GM21717 (cell line): ENCODE measurements at regions not wholly inside any gene's neighbourhood (a gene's known extent, or its start where the extent isn't known, plus 50 kb on each side); places are given as distances from the start of the nearest gene placed in this dataset.

Experiments
- ATAC-seq: cut with Tn5 transposase; IDR thresholded peaks from one replicate; pipeline ENCODE4 v1.9.1; 2021; ENCODE audit warnings: mild to moderate bottlenecking, moderate library complexity; ENCODE audit not compliant: unreplicated experiment

DNA sequence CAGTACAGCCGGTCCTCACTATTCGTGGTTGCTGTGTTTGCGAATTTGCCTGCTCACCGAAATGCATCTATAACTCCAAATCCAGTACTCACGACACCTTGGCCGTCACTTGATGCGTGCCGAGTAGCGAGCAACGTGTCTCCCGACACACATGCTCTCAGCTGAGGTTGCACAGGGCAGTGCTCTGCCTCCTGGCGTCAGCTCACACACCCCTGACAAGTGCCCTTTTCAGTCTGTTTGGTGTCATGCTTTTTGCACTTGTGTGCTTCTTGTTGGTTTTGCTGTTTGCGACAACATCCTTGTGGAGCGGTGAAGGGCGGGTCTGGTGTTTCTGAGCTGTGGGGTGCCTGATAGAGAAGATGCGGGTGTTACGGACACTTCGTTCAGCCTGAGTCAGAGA is 110.4 kb upstream of the RFLNA start:
- no peak for ATAC-seq

DNA sequence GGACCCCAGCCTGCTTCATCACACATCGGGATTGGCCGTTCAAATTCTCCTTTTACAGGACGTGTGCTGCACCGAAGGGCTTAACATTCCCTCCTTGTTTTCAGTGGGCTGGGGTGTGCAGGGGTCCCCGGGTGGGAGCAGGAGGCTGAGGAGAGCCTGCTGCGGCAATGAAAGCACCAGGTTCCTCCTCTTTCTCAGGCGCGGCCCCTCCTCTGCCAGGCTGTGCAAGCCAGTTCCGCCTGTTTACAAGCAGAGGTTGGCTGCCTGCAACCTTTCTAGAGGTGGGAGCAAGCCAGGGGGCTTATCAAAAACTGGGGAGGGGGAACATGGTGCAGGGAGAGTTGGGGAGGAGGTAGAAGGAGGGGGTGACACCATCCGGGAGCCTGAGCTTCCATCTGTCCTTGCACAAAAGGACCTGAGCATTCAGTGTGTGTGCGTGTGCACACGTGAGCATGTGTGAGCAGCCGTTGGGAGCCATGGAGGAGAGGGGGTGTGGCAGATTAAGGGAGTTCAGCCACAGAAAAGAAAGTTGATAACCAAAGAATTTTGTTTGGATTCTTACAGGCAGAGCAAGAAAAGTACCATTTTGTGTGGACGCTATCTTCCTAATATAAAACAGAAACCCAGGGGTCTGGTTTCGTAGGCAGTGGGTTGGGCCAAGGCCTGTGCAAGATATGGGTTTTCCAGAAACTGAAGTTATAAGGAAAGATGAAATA is 108.8 kb upstream of the RFLNA start:
- ATAC-seq, result no peak

DNA sequence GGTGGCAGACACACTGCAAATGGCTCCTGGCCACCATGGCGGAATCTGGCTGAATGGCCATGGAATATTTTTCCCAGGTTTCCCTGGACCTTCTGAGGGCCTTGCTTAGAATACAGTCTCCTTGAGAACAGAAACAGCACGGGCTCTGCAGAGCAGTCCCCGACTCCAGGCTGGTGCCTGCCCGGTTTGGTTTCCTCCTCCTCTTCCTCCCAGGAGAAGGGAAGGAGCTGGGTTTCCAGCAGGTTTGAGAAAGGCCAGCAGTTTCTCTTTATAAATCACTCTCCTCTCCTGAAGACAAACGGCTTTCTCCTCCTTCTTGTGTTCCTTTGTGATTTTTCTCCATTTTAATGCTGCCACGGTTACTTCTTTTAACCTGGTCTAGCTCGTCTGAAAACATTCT is 106.8 kb upstream of the RFLNA start:
- no peak for ATAC-seq

DNA sequence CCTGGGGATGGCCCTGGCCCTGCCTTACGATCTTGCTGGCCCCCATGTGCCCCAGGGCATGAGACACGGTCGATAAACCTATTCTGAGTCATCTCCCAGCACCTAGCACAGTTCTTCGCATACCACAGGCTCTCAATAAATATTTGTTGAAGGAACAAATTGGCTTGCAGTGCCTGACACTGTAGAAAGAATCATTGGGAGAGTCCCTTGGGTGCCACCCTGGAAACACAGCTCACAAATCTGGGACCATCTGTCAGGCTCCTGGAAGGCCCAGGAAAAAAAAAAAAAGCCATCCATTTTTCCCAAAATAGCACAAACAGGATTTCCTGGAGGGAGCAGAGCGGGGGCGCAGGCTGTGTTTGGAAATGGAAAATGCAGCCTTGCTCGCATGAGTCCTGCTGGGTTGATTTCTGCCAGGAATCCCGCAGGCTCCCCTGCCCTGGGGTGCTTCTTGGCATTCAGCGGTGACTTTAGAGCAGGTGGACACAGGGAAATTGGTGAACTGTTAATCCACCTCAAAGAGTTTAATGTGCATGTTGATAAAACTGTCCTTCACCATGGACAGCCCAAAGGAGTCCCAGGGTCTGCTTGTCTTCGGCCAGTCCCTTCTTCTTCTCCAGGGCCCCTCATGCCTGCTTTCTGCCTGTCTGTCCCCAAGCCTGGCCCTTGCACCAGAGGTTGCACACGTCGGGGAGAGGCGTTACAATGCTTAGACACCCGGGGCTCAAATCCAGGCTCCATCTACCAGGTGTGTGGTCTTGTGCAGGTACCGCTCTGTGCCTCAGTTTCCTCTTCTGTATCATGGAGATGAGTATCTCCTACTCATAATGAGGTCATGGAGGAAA is 106.1 kb upstream of the RFLNA start:
- ATAC-seq, result no peak

DNA sequence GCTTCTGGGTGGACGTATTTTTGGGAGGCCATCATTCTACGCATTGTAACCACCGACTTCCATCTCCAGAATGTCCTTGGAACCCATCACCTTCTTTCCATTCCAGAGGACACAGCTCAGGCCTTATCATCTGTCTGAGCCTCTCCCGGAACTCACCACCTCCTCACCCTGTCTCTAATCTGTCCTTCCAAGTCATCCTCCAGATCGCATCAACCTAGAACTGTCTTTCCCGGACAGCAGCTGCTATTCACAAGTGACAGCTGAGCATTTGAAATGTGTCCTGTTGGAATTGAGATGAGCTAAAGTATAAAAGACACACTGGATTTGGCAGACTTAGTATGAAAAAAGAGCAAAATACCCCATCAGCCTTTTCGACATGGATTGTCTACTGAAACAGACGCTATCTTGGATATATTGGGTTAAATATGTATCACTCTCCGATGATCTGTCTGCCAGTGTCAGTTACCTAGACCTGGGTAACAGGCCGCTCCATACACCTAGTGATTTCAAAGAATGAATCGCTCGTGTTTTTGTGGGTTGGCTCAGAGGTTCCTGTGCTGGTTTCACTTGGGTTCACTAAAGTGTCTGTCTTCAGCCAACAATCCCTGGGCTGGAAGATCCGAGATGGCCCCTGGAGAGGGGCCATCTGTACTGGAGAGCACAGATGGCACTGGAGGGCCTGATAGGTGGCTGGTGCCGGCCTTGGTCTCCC is 104.4 kb upstream of the RFLNA start:
- ATAC-seq, result no peak

DNA sequence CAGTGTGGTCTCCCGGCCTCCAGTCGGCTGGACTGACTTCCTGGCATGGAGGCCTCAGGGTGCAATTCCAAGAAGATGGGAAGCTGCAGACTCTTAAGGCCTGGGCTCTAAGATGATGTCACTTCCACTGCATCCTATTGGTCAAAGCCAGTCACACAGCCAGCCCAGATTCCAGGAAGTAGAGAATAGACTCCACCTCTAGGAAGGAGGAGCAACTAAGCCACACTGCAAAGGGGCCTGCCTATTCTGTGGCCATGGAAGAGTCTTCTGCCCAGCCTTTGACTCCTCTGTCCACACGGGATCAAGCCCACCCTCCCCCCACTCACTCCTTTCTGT is 103.9 kb upstream of the RFLNA start:
- ATAC-seq, result no peak

DNA sequence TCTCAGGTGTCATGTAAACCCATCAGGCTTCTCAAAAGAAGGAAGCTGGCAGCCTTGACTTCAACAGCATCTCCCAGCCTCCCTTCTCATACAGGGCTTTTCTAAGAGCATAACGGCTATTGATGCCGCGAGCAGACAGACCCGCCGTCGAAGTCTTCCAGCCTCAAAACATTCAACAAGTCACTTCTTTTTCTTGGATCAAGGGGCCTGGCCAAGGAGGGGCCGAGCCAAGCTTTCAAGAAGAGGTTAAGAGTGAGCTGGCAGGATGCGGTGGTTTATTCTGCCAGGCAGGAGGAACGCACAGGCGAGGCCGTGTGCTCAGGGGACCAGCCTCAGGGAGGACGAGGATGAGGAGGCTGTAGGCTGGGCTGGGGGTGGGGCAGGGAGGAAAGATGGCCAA is 102.9 kb upstream of the RFLNA start:
- no peak for ATAC-seq

DNA sequence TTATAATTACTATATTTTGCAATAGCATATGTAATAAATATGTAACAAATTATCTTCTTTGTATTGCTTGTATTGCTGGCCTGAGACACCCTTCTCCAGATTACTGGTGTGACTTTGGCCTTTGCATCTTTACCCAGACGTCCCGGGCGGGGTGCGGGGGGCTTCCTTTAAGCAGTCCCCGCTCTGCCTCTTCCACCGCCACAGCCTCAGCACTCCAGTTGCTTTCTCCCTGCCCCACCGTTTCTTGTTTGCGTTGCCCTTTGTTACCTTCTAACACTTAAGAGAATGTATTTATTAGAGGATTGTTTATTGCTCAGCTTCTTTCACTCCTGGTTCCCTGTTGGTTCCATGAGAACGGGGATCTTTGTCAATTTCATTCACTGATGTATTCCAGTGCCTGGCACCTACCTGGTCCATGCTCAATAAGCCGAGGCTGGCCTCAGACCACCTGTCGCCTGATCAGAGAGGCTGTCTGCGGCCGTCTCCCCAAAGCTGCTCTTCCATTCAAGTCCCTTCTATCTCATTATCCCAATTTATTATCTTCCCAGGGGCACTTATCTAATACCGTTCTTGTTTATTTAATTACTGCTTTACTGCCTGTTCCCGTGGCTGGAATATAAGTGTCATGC is 100.5 kb upstream of the RFLNA start:
- no peak for ATAC-seq

DNA sequence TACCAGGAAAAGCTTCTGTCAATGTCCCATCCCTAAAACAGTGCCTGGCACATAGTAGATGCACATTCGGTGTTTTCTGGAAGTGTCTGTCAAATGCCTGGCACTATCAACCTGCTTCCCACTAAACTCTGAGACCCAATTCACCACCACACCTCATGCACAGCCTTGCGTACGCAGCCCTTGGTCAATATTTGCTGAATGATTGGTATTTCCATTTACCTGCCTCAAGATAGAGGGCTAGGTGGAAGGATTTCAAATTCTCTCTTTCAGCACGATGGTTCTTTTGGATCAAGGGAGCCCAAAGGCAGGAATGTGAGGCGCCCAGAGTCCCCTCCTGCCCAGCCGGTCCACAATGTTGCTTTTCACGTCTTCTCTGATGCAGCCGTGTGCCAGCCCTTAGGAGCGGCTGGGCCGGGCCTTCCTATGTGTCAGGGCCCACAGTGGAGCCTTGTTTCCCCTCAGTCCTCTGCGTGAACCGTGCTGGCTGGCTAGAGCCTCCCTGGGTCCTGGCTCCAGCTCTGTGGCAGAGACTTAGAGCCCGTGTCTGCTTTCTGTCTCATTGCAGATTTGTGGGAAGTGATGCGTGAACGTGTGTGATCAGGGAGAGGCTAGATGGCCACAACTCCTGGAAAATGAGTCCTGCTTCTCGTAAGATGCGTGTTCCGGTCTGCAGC is 99.9 kb upstream of the RFLNA start:
- no peak for ATAC-seq

DNA sequence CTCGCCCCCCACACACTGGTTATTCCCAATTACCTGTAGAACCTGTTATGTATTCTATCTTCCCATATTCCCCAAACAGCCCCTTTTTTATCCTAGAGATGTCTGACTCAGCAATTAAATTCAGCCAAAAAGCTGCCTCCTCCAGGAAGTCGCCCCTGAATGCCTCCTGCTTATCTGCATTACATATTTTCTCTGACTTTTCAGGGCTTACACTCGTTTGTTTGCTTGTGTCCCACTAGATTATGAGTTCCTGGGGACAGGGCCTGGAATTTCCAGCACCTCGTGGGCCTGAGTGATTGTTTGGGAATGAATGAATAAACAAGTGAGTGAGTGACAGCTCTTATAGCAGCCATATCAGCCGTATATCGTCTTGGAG is 99.3 kb upstream of the RFLNA start:
- no peak for ATAC-seq

DNA sequence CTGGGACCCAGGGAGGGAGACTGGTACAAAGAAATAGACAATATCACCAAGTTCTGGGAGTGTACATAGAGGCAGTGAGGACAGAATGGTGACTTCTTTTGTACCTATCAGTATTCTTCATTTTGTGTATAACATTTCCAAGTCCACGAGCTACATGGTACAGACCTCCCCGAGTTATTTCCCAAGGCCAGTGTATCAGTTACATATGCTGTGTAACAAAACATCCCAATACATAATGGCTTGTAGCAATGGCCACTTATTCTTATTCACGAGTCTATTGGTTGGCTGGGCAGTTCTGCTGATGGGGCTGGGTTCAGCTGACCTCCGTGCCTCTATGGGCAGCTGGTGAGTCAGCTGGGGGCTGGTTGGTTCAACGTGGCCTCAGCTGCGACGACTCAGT is 98.7 kb upstream of the RFLNA start:
- no peak for ATAC-seq

DNA sequence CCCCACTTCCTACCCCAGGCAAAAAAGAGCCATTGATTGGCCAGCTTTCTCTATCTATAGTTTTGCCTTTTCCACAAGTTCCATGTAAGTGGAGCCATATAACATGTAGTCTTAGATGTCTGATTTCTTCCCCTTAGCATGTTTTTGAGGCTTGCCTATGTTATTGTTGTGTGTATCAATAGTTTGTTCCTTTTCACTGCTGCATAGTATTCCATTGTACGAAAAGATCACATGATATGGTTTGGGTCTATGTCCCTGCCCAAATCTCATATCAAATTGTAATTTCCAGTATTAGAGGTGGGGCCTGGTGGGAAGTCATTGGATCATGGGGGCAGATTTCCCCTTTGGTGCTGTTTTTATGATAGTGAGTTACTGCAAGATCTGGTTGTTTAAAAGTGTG is 93.6 kb upstream of the RFLNA start:
- no peak for ATAC-seq

DNA sequence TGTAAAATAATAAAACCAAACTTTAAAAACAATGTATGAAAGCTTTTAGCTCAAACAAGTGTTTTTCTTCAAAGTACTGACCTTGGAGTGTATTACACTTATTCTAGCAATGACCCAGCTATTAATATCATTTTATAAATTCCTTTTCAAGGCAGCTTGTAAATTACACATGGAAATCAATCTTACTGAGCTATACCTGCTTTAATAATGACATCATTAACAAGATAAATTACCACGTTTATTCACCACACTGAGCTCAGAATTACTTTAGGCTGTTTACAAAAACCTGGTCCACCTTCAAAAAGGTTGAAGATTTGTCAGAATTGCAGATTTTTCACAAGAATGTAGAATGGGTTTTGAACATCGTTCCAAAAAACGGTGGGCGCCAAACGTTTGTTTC is 91.7 kb upstream of the RFLNA start:
- no peak for ATAC-seq

DNA sequence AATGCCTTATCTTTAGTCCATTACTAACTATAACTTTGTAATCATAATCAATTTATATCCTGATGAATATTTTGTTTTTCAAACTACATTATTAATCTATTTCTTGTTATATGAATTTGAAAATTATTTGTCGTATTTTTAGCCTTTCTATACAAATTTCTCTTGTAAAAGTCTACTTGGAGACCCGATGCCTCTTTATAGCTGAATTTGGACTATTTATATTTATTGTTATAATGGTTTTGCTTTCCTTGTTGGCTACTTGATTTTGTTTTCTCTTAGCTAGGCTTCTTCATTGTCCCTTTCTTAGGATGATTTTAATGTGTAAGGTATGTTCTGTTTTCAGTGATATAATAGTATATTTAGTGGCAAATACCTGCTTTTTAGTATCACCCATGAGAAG is 89.5 kb upstream of the RFLNA start:
- no peak for ATAC-seq

DNA sequence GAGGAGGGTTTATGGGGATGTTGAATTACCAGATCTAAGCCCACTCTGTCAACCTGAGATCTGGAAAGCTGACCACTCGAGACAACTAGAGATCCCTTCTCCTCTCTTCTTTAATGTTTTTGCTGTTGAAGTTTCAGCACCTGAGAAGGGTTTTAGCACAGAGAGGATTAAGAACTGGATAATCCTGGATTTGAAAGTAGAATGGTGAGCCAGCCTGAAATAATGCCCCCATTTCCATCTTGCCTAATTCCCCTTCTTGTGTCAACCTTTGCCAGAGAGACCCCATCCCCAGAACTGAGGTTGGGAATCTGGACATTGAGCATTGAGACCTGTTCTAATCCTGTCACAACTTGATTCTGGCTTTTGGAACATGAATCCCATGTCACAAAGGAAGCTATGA is 87.8 kb upstream of the RFLNA start:
- ATAC-seq, result no peak

DNA sequence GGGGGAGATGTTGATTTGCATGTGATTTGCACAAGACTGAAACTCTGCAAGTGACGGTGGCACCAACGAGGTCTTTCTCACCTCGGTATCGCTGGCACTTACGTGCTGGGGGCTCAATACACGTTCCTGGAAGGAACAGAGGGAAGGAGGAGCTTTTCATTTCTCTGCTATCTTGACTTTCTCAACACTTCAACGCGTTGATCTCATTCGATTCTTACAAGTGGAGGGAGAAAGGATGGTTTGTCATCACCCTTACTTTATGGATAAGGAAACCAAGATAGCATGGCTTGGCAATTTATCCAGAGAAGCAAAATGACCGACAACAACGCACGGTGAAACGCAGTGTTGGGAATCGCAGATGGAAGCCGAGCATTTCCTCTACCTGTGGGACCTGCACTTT is 87.3 kb upstream of the RFLNA start:
- ATAC-seq, result no peak

DNA sequence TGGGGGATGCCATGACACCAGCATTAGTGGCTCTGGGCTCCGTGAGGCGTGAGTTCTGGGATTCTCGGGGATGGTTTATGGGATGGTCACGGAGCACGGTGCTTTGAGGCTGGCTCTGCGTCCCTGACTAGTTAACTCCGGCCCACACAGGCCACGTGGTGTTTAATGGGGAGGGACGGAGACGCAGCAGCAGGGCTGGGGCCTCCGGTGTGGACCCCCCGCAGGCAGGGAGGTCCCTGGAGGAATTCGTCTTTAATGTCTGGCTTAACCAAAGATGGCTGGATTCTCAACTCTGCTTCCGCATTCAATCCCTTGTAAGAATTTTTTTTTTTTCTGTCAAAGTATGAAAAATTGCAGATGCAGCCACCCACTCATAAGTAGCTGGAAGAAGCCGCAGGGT is 86.4 kb upstream of the RFLNA start:
- ATAC-seq, result no peak

DNA sequence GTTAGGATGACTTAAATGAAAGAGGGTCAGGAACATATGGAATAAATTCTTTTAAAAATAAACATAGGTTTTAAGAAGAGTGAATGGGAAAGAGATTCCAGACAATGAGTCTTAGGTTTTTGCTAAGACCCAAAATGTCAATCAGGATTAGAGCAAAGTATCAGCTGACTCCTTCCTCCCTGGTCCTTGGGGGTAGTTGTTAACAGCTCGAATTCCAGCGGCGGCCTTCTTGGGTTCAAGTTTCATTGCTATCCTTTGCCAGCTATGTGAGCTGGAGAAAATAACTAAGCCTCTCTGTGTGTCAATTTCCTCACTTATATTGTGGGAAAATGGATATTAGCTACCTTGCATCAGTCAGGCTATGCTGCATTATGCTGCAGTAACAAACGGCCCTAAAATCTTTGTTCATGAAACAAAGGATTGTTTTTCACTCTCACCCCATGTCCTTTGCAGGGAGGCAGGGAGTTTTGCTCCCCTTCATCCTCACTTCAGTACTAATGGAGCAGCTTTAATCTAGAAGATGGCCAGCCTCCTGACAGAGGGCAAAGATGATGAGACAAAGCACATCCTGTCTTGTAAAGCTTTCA is 83.8 kb upstream of the RFLNA start:
- no peak for ATAC-seq

DNA sequence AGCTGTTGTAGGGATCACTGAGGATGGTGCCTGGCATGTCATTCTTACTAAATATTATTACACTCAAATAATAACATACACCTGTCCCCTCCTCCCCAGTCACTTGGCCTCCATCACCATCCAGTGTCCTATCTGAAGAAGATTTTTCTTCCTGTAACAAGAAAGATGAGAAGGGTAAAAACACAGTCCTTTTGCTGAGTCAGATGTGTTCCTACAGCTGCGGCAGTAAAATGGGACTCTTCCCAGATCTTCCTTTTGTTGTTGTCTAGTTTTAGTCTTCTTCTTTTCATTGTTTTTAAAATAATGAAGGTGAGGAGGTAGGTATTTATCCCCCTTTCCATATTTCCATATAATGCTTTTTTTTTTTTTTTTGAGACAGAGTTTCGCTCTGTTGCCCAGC is 83.1 kb upstream of the RFLNA start:
- ATAC-seq, result no peak

DNA sequence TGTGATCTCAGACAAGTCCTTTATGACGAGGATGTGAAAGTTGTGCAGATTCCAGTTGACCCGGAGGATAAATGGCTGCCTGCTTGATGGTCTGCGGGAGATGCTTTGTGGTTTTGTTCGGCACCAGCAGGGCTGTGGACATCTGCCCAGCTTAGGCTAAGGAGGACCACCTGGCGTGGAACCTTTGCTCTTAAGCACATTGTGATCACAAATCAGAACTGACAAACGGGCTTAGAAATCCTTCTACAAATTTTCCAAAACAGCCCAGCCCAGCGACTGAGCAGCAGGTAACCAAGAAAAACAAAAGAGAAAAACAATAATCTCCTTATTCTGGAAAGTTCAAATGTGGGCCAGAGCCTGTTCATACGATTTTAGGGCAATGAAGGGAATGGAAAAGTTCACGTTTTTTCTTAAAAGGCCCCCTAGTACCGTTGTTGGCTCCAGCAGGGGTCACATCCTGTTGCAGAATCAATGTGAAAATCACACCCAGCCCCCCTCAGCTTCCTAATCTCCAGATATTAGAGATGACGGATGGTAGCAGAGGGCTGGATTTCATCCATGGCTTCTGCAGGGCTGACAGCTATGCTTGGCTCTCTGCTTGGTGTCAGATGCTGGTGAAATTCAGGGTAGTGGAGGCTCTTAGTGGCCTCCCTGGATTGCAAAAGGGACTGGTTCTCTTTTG is 81.1 kb upstream of the RFLNA start:
- no peak for ATAC-seq
